Glutamatergic neuron (in vitro differentiated cells): ENCODE measurements at regions not wholly inside any gene's neighbourhood (a gene's known extent, or its start where the extent isn't known, plus 50 kb on each side); places are given as distances from the start of the nearest gene placed in this dataset.

Experiments used
- DNase-seq: peaks from one replicate; pipeline ENCODE4 v3.0.0; 2022
- H3K27ac Mint-ChIP-seq: one replicate; pipeline ENCODE4 v1.8.0; 2020; ENCODE audit warnings: mild to moderate bottlenecking, mixed read lengths, inconsistent platforms; ENCODE audit not compliant: unreplicated experiment
- H3K27me3 Mint-ChIP-seq: one replicate; pipeline ENCODE4 v1.8.0; 2020; ENCODE audit warnings: mild to moderate bottlenecking, moderate library complexity, mixed read lengths, inconsistent platforms; ENCODE audit not compliant: unreplicated experiment
- H3K36me3 Mint-ChIP-seq: one replicate; pipeline ENCODE4 v1.8.0; 2020; ENCODE audit warnings: mild to moderate bottlenecking, mixed read lengths, inconsistent platforms; ENCODE audit not compliant: unreplicated experiment
- H3K4me1 Mint-ChIP-seq: one replicate; pipeline ENCODE4 v1.8.0; 2020; ENCODE audit warnings: mild to moderate bottlenecking, low read depth, mixed read lengths, inconsistent platforms; ENCODE audit not compliant: unreplicated experiment
- H3K4me3 Mint-ChIP-seq: one replicate; pipeline ENCODE4 v1.8.0; 2020; ENCODE audit warnings: mild to moderate bottlenecking, mixed read lengths, inconsistent platforms; ENCODE audit not compliant: unreplicated experiment
- H3K9me3 Mint-ChIP-seq: one replicate; pipeline ENCODE4 v1.8.0; 2020; ENCODE audit warnings: mild to moderate bottlenecking, moderate library complexity, mixed read lengths, inconsistent platforms; ENCODE audit not compliant: unreplicated experiment
- TF ChIP-seq, protein P1 (sequence below): fragments of 200-600 bp; sonication (generic); IDR thresholded peaks from one replicate; pipeline ENCODE4 v1.5.0; 2021; ENCODE audit not compliant: partially characterized antibody, unreplicated experiment

DNA sequence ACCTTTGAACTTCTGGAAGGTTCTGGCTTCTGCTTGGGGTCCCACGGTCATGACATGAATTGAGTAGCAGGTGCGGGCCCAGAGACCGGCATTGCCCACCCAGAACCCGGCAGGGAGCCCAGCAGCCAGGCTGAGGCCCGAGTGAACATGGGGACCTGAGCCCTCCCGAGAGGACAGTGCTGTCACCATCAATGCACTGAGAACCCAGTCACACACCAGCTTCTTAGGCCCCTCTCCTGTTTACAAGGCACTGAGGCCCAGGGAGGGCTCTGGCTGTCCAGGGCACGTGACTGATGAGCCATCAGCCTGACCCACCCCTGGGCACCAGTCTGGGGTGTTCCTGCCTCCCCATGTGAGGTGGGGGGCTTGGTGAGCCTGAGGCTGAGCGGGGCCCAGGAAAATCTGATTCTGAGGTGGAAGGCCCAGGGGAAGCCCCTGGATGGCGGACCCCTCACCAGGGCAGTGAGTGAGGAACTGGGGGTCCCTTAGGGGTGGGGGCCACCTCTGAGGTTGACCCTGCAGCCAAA lies 60.3 kb upstream of the RNU6ATAC start:
- Mint-ChIP-seq H3K27ac (no peak overlapping the region), H3K27me3 (peaks cover 1% of the 10 kb centered on the region), H3K36me3 (no peaks in the 10 kb centered on the region), H3K9me3 (peaks cover 2% of the 10 kb centered on the region), H3K4me3 (no peak overlapping the region), H3K4me1 (peaks cover 13% of the 10 kb centered on the region)
- peak; percentile 12 for DNase-seq
- TF ChIP-seq, protein P1, sequence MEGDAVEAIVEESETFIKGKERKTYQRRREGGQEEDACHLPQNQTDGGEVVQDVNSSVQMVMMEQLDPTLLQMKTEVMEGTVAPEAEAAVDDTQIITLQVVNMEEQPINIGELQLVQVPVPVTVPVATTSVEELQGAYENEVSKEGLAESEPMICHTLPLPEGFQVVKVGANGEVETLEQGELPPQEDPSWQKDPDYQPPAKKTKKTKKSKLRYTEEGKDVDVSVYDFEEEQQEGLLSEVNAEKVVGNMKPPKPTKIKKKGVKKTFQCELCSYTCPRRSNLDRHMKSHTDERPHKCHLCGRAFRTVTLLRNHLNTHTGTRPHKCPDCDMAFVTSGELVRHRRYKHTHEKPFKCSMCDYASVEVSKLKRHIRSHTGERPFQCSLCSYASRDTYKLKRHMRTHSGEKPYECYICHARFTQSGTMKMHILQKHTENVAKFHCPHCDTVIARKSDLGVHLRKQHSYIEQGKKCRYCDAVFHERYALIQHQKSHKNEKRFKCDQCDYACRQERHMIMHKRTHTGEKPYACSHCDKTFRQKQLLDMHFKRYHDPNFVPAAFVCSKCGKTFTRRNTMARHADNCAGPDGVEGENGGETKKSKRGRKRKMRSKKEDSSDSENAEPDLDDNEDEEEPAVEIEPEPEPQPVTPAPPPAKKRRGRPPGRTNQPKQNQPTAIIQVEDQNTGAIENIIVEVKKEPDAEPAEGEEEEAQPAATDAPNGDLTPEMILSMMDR: no peak

DNA sequence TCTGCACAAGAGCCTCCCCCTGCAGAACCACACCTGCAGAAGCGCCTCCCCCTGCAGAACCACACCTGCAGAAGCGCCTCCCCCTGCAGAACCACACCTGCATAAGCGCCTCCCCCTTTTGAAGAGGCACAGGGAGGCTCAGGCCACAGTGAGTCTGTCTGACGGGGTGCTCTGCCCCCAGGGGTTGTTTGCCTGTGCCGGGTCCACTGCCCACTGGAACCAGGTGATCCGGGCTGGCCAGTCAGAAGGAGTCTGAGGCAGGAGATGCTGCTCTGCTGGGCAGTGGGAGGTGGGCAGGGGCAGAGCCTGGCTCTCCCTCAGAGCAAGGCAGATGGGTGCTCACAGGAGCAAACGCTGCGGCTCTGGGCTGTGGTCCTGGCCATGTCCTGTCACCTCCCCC lies 60.8 kb upstream of the RNU6ATAC start:
- peak; percentile 9 for DNase-seq
- peaks cover 1% of the 10 kb centered on the region for H3K27me3 Mint-ChIP-seq
- H3K4me1 Mint-ChIP-seq: peaks cover 13% of the 10 kb centered on the region
- H3K9me3 Mint-ChIP-seq: peaks cover 2% of the 10 kb centered on the region
- H3K27ac Mint-ChIP-seq: no peak overlapping the region
- no peak overlapping the region for H3K4me3 Mint-ChIP-seq
- TF ChIP-seq, protein P1: no peak
- H3K36me3 Mint-ChIP-seq: no peaks in the 10 kb centered on the region

DNA sequence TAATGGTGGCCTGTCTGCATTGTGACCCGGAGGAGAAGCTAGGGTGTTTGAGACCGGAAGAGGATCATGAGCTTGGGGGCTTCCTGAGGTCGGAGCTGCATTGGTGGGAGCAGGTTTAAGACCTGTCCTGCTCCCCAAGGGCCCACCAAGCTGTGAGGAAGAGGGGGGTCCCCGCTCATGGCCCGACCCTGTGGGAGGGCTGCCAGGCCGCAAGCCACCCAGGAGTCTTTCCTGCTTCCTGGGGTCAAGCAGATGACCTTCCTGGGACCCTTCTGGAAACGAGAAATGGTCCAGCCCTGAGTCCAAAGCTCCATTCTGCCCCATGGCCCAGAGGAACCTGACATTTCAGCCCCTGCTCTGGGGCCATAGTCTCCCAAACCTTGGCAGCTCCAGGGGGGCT lies 61.5 kb upstream of the RNU6ATAC start:
- peaks cover 1% of the 10 kb centered on the region for H3K27me3 Mint-ChIP-seq
- TF ChIP-seq, protein P1: no peak
- peaks cover 10% of the 10 kb centered on the region for H3K4me1 Mint-ChIP-seq
- DNase-seq: no peak
- H3K4me3 Mint-ChIP-seq: peak overlapping the region; percentile 3
- peaks cover 2% of the 10 kb centered on the region for H3K9me3 Mint-ChIP-seq
- no peak overlapping the region for H3K27ac Mint-ChIP-seq
- no peaks in the 10 kb centered on the region for H3K36me3 Mint-ChIP-seq

DNA sequence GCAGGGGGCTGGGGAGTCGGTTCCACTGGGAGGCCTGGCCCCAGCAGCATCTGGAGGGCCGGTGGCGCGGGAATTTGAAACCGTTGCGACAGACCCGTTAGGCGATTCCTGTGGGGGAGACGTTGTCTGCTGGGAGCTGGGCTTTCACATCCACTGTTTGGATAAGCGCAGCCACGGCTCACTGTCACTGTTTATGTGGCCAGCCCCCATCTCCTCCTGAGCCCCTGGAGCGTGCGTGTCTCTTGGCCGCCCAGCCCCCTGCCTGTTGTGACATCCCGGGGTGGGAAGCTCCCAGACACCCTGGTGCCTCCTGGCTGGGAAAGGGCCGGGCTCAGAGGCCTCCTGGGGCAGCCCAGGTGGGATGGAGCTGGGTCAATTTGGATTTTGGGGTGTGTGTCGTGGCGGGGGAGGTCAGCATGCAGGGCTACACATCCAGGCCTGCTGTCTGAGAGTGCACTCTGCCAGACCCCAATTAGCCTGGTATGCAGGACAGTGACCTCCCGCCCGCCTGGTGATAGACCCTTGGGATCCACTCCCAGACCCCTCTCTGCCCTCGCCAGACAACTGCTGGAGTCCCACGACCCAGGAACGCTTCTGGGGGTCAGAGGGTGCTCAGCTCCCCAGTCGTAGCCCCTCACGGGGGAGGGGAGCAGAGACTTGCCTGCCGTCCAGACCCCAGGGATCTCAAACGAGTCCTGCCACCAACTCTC lies 62.0 kb upstream of the RNU6ATAC start:
- no peak overlapping the region for H3K4me3 Mint-ChIP-seq
- TF ChIP-seq, protein P1: no peak
- peaks cover 10% of the 10 kb centered on the region for H3K4me1 Mint-ChIP-seq
- peak; percentile 26 for DNase-seq
- no peaks in the 10 kb centered on the region for H3K36me3 Mint-ChIP-seq
- no peak overlapping the region for H3K27ac Mint-ChIP-seq
- peaks cover 1% of the 10 kb centered on the region for H3K27me3 Mint-ChIP-seq
- peaks cover 2% of the 10 kb centered on the region for H3K9me3 Mint-ChIP-seq
